Trophoblast cell (in vitro differentiated cells and primary cell): ENCODE measurements at regions not wholly inside any gene's neighbourhood (a gene's known extent, or its start where the extent isn't known, plus 50 kb on each side); places are given as distances from the start of the nearest gene placed in this dataset.
A peak's percentile ranks its signal among the peaks of the same experiment; 100 is the strongest.
"Not testable (repeated sequence)": the region's sequence is repeated elsewhere in the genome, so short reads cannot be mapped to it uniquely, and the experiment has no call there.

Experiments used
- DNase-seq, 2 donors: peaks; one replicate each; pipeline ENCODE4 v3.0.0-alpha.2; 2016
- H2AFZ ChIP-seq: 2 replicates; pipeline ENCODE4 v1.6.1; 2013; ENCODE audit warnings: low read length, moderate library complexity, mild to moderate bottlenecking; ENCODE audit not compliant: insufficient read depth, poor library complexity
- H2AK5ac ChIP-seq: 2 replicates; pipeline ENCODE4 v1.6.1; 2013; ENCODE audit warnings: mild to moderate bottlenecking, low read length
- H2BK120ac ChIP-seq: 2 replicates; pipeline ENCODE4 v1.6.1; 2013; ENCODE audit warnings: low read length, mild to moderate bottlenecking, moderate library complexity; ENCODE audit not compliant: insufficient read depth, poor library complexity
- H2BK12ac ChIP-seq: 2 replicates; pipeline ENCODE4 v1.6.1; 2013; ENCODE audit warnings: mild to moderate bottlenecking, low read length, moderate library complexity
- H2BK5ac ChIP-seq: 2 replicates; pipeline ENCODE4 v1.6.1; 2013; ENCODE audit warnings: low read length, low read depth, moderate library complexity, mild to moderate bottlenecking; ENCODE audit not compliant: poor library complexity
- H3K14ac ChIP-seq: 2 replicates; pipeline ENCODE4 v1.6.1; 2013; ENCODE audit warnings: mild to moderate bottlenecking, low read length
- H3K18ac ChIP-seq: 2 replicates; pipeline ENCODE4 v1.6.1; 2013; ENCODE audit warnings: mild to moderate bottlenecking, low read length
- H3K23ac ChIP-seq: 2 replicates; pipeline ENCODE4 v1.6.1; 2013; ENCODE audit warnings: low read length
- H3K27ac ChIP-seq: 2 replicates; pipeline ENCODE4 v1.5.1; 2013; ENCODE audit warnings: low read depth, mild to moderate bottlenecking, inconsistent platforms, low read length, moderate library complexity
- H3K27me3 ChIP-seq: 2 replicates; pipeline ENCODE4 v1.6.1; 2013; ENCODE audit warnings: inconsistent platforms, mild to moderate bottlenecking, low read length, moderate library complexity; ENCODE audit not compliant: insufficient read depth
- H3K36me3 ChIP-seq, 2 experiments: 1 replicate in 1 of 2; 2 replicates in 1 of 2; pipeline ENCODE4 v1.6.1; 2013; ENCODE audit warnings: low read length in 2 of 2, mild to moderate bottlenecking in 2 of 2, moderate library complexity in 1 of 2; ENCODE audit not compliant: insufficient read depth in 2 of 2, control insufficient read depth in 1 of 2
- H3K4ac ChIP-seq: 2 replicates; pipeline ENCODE4 v1.6.1; 2013; ENCODE audit warnings: low read depth, mild to moderate bottlenecking, low read length, moderate library complexity
- H3K4me1 ChIP-seq, 2 experiments: 1 replicate in 1 of 2; 2 replicates in 1 of 2; pipeline ENCODE4 v1.6.1; 2013; ENCODE audit warnings: low read length in 2 of 2, mild to moderate bottlenecking in 2 of 2, moderate library complexity in 1 of 2; ENCODE audit not compliant: insufficient read depth in 2 of 2, control insufficient read depth in 1 of 2
- H3K4me2 ChIP-seq: 2 replicates; pipeline ENCODE4 v1.6.1; 2013; ENCODE audit warnings: inconsistent platforms, mild to moderate bottlenecking, low read length, moderate library complexity
- H3K4me3 ChIP-seq: 2 replicates; pipeline ENCODE4 v1.5.1; 2013; ENCODE audit warnings: mild to moderate bottlenecking, low read depth, low read length, inconsistent platforms
- H3K79me1 ChIP-seq: one replicate; pipeline ENCODE4 v1.6.1; 2013; ENCODE audit warnings: low read length
- H3K79me2 ChIP-seq: 2 replicates; pipeline ENCODE4 v1.6.1; 2013; ENCODE audit warnings: low read length, mild to moderate bottlenecking; ENCODE audit not compliant: control insufficient read depth, insufficient read depth, poor library complexity
- H3K9ac ChIP-seq: 2 replicates; pipeline ENCODE4 v1.6.1; 2013; ENCODE audit warnings: mild to moderate bottlenecking, low read length
- H3K9me3 ChIP-seq: 2 replicates; pipeline ENCODE4 v1.6.1; 2013; ENCODE audit warnings: low read depth, mild to moderate bottlenecking, control low read depth, inconsistent platforms, low read length; ENCODE audit not compliant: insufficient read depth
- H4K12ac ChIP-seq: 2 replicates; pipeline ENCODE4 v1.6.1; 2013; ENCODE audit warnings: low read depth, mild to moderate bottlenecking, low read length, moderate library complexity
- H4K8ac ChIP-seq: 2 replicates; pipeline ENCODE4 v1.6.1; 2013; ENCODE audit warnings: low read depth, mild to moderate bottlenecking, low read length, moderate library complexity
- H4K91ac ChIP-seq: one replicate; pipeline ENCODE4 v1.6.1; 2013; ENCODE audit warnings: low read depth, mild to moderate bottlenecking, low read length, moderate library complexity
- WGBS: extraction: QIAGEN DNeasy Blood & Tissue Kit; methylation state at CpG from one replicate; pipeline ENCODE4 v1.1.7; 2013; ENCODE audit warnings: missing lambda C conversion rate; ENCODE audit not compliant: insufficient read length, insufficient coverage; ENCODE audit errors: extremely low coverage; 5-methylcytosine and 5-hydroxymethylcytosine counted together

- H2AK5ac ChIP-seq, result no peak overlapping the region
- H4K91ac ChIP-seq, result no peak overlapping the region
- H3K27ac ChIP-seq, result no peak overlapping the region
- no peaks in the 10 kb centered on the region for H3K36me3 ChIP-seq
- no peak overlapping the region for H3K23ac ChIP-seq
- H3K4me2 ChIP-seq, result no peak overlapping the region
- no peak overlapping the region for H3K4ac ChIP-seq
- no peak overlapping the region for H3K9ac ChIP-seq
- no peaks in the 10 kb centered on the region for H3K79me2 ChIP-seq
- no peaks in the 10 kb centered on the region for H3K9me3 ChIP-seq
- no peak overlapping the region for H2BK12ac ChIP-seq
- H3K14ac ChIP-seq, result no peak overlapping the region
- no peak overlapping the region for H3K4me3 ChIP-seq
- no peaks in the 10 kb centered on the region for H3K79me1 ChIP-seq
- H2BK120ac ChIP-seq, result no peak overlapping the region
- no peak for DNase-seq
- H2BK5ac ChIP-seq, result no peak overlapping the region
- H4K12ac ChIP-seq, result no peak overlapping the region
- H2AFZ ChIP-seq, result no peak overlapping the region
- no peaks in the 10 kb centered on the region for H3K27me3 ChIP-seq
- H3K4me1 ChIP-seq, result no peaks in the 10 kb centered on the region
- H3K18ac ChIP-seq, result no peak overlapping the region
- no peak overlapping the region for H4K8ac ChIP-seq
Measured at GRCh38 chr16:65372171-65372570, 250.3 kb upstream of the CDH11 start.

DNA sequence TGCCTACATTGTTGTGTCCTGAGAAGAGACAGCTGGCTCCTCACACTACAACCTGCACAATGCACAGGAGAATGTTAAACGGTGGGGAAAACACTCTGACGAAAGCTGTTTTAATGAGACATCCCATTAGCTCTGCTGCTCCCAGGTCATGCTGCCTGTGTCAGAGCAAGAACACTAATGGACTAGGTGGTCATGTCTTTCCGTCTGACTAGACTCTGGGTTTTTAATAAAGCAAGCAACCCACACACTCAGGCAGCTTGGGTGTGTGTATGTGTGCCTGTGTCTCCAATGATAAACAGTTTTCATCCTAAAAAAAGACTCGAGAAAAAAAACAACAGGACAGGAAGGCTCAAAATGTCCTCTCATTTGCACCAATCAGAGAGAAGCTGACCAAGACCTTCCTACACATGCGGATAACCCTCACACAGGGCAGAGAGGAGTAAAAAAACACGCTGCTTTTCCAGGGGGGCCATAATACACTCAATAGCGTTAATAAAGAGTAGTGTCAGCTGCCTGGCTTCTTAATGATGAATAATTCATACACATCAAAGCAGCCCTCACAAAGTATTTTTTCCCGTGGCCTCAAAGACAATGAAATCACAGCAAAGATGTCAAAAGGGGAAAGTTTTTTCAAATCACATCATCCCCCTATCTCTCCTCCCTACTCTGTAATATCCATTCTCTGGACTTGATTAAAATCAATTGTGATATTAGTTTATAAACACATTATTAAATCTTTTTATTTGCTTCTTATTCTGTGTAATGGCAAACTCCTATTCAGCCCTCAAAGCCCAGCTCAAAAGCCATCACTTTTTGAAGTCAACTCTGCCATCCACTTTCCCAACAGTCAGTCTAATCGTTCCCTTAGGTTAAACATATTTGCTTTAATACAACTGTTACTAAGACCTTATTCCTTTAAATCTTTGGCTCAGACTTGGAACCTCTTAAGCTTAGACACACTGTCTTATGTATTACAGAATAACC is 244.2 kb upstream of the CDH11 start:
- peak overlapping the region; percentile 38 for H3K9ac ChIP-seq
- no peak overlapping the region for H3K4ac ChIP-seq
- no peaks in the 10 kb centered on the region for H3K4me1 ChIP-seq
- no peak overlapping the region for H4K8ac ChIP-seq
- H3K4me3 ChIP-seq, result no peak overlapping the region
- no peak overlapping the region for H4K91ac ChIP-seq
- no peak overlapping the region for H3K23ac ChIP-seq
- no peak overlapping the region for H3K18ac ChIP-seq
- H3K9me3 ChIP-seq, result no peaks in the 10 kb centered on the region
- H3K14ac ChIP-seq, result no peak overlapping the region
- no peak overlapping the region for H3K27ac ChIP-seq
- H2BK120ac ChIP-seq, result no peak overlapping the region
- no peak for DNase-seq
- H2BK12ac ChIP-seq, result no peak overlapping the region
- no peaks in the 10 kb centered on the region for H3K79me2 ChIP-seq
- no peak overlapping the region for H2BK5ac ChIP-seq
- no peaks in the 10 kb centered on the region for H3K36me3 ChIP-seq
- H4K12ac ChIP-seq, result no peak overlapping the region
- H3K4me2 ChIP-seq, result no peak overlapping the region
- H3K27me3 ChIP-seq, result no peaks in the 10 kb centered on the region
- no peaks in the 10 kb centered on the region for H3K79me1 ChIP-seq
- H2AK5ac ChIP-seq, result no peak overlapping the region
- H2AFZ ChIP-seq, result no peak overlapping the region
- no CpG with 5 or more reads among the region's 9 CpGs for WGBS

DNA sequence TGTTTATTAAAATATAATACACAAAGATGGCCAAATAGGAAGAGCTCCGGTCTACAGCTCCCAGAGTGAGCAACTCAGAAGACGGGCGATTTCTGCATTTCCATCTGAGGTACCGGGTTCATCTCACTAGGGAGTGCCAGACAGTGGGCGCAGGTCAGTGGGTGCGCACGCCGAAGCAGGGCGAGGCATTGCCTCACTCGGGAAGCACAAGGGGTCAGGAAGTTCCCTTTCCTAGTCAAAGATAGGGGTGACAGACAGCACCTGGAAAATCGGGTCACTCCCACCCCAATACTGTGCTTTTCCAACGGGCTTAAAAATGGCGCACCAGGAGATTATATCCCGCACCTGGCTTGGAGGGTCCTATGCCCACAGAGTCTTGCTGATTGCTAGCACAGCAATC is 234.9 kb upstream of the CDH11 start:
- H2AK5ac ChIP-seq, H3K27ac ChIP-seq, H2BK5ac ChIP-seq, H3K27me3 ChIP-seq, H3K14ac ChIP-seq, H2AFZ ChIP-seq, H3K9ac ChIP-seq, H3K4me2 ChIP-seq, H3K4me1 ChIP-seq, H3K79me1 ChIP-seq, H2BK12ac ChIP-seq, H3K79me2 ChIP-seq, H3K23ac ChIP-seq, H3K4me3 ChIP-seq, H3K36me3 ChIP-seq, H2BK120ac ChIP-seq, DNase-seq, H4K8ac ChIP-seq, H3K4ac ChIP-seq, H4K12ac ChIP-seq, H3K9me3 ChIP-seq, H3K18ac ChIP-seq, H4K91ac ChIP-seq: not testable (repeated sequence)
- WGBS, result no CpG with 5 or more reads among the region's 14 CpGs

- no peaks in the 10 kb centered on the region for H3K79me1 ChIP-seq
- no peaks in the 10 kb centered on the region for H3K79me2 ChIP-seq
- H2BK120ac ChIP-seq, result no peak overlapping the region
- no peak overlapping the region for H2BK12ac ChIP-seq
- no peak overlapping the region for H3K9ac ChIP-seq
- no peak overlapping the region for H4K91ac ChIP-seq
- no peak overlapping the region for H4K8ac ChIP-seq
- no peak overlapping the region for H2AK5ac ChIP-seq
- H3K18ac ChIP-seq, result no peak overlapping the region
- H3K4me2 ChIP-seq, result no peak overlapping the region
- peaks cover 3% of the 10 kb centered on the region for H3K9me3 ChIP-seq
- H3K27me3 ChIP-seq, result no peaks in the 10 kb centered on the region
- no peak for DNase-seq
- no peak overlapping the region for H3K4me3 ChIP-seq
- H2BK5ac ChIP-seq, result no peak overlapping the region
- H3K36me3 ChIP-seq, result no peaks in the 10 kb centered on the region
- no peak overlapping the region for H4K12ac ChIP-seq
- no peak overlapping the region for H3K27ac ChIP-seq
- no peak overlapping the region for H2AFZ ChIP-seq
- no peak overlapping the region for H3K14ac ChIP-seq
- H3K4me1 ChIP-seq, result no peaks in the 10 kb centered on the region
- no peak overlapping the region for H3K23ac ChIP-seq
- no peak overlapping the region for H3K4ac ChIP-seq
Measured at GRCh38 chr16:65355706-65356105, 233.8 kb upstream of the CDH11 start.
